ENCODE measurements at regions not wholly inside any gene's neighbourhood (a gene's known extent, or its start where the extent isn't known, plus 50 kb on each side); places are given as distances from the start of the nearest gene placed in this dataset.

DNA sequence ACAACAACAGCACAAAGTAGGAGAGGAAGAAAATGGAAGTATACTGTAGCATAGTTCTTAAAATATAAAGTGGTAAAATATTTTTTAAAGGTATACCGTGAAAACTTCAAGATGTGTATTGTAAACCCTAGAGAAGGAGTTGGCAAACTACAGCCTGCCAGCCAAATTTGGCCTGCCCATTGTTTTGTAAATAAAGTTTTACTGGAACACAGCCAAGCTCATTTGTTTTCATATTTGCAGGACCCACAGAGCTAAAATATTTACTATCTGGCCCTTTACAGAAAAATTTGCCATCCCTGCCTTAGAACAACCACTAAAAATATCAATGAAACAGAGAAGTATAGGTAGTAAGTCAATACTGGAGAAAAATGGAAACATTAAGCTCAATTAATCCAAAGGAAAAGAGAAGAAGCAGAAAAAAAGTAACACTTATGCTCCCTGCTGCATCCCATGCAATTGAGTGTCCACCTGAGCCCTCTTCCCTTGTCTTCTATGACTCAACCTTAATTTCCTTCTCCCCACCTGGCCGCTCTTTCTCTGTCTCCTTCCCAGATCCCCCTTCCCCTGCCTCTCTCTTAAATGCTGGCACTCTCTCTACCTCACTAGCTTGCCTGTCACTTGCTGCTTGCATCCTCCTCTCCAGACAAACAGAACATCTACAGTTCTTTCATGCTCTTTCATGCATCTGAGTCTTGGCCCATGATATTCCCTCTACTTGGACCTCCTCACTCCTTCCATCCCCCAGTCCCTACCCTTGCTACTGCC, 50.6 kb upstream of the FER start:
- CTCF ChIA-PET: interaction anchor here (1.0 to 1.4 kb wide), 2 partner anchors 10 to 13 kb away, joined by 3 read pairs; no protein-coding TSS in a partner anchor

DNA sequence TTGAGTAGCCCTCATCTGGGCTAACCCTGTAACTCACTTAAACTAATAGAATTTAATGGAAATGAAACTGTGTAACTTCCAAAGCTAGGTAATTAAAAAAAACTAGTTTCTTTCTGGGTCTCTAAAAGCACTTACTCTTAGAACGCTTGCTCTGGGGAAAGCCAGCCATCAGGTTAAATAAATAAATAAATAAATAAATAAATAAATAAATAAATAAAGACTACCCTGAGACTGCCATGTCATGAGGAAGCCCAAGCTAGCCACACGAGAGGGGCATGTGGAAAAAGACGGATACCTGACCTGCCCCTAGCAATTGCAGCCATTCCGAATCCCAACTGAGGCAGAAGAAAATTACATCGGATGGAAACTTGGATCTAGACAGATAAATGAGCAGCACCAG, 51.3 kb upstream of the FER start:
- Histone ChIP-seq H3K27me3 (ENCODE audit: control insufficient read depth in 1 of 2, insufficient read depth in 2 of 2, low read length in 2 of 2) (no peaks in the 10 kb centered on the region), H3K36me3 (ENCODE audit: insufficient read depth, low read length) (no peaks in the 10 kb centered on the region), H3K27ac (ENCODE audit: low read depth in 1 of 2, low read length in 2 of 2) (no peak overlapping the region), H3K4me3 (ENCODE audit: low read length) (no peak overlapping the region), H3K9me3 (ENCODE audit: control insufficient read depth in 1 of 2, insufficient read depth in 1 of 2, low read length in 2 of 2) (no peaks in the 10 kb centered on the region), H3K4me1 (ENCODE audit: insufficient read depth, low read length) (no peaks in the 10 kb centered on the region)
- intact Hi-C loops (cut with DNase I, micrococcal nuclease): no loop called here
- H3K9me3 Mint-ChIP-seq: no peaks in the 10 kb centered on the region
- POLR2A ChIA-PET: no interaction called here
- no peak overlapping the region for H3K4me3 Mint-ChIP-seq
- H3K4me1 Mint-ChIP-seq (ENCODE audit: low read depth): no peaks in the 10 kb centered on the region
- no peaks in the 10 kb centered on the region for H3K27me3 Mint-ChIP-seq
- TF ChIP-seq, protein P1, sequence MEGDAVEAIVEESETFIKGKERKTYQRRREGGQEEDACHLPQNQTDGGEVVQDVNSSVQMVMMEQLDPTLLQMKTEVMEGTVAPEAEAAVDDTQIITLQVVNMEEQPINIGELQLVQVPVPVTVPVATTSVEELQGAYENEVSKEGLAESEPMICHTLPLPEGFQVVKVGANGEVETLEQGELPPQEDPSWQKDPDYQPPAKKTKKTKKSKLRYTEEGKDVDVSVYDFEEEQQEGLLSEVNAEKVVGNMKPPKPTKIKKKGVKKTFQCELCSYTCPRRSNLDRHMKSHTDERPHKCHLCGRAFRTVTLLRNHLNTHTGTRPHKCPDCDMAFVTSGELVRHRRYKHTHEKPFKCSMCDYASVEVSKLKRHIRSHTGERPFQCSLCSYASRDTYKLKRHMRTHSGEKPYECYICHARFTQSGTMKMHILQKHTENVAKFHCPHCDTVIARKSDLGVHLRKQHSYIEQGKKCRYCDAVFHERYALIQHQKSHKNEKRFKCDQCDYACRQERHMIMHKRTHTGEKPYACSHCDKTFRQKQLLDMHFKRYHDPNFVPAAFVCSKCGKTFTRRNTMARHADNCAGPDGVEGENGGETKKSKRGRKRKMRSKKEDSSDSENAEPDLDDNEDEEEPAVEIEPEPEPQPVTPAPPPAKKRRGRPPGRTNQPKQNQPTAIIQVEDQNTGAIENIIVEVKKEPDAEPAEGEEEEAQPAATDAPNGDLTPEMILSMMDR (IDR thresholded peaks at IDR 0.05): no peak
- CTCF ChIA-PET: interaction anchor here (1.0 kb wide), 1 partner anchor 12 kb away, joined by 3 read pairs; no protein-coding TSS in a partner anchor
- ATAC-seq (ENCODE audit: poor library complexity) (no peak), DNase-seq (no peak)
- H3K36me3 Mint-ChIP-seq (ENCODE audit: low read depth): no peaks in the 10 kb centered on the region
- no peak overlapping the region for H3K27ac Mint-ChIP-seq

More for the DNA sequence above, 50.6 kb upstream of the FER start:
- Mint-ChIP-seq H3K36me3 (ENCODE audit: low read depth) (no peaks in the 10 kb centered on the region), H3K4me1 (ENCODE audit: low read depth) (no peaks in the 10 kb centered on the region), H3K27me3 (no peaks in the 10 kb centered on the region), H3K27ac (no peak overlapping the region), H3K4me3 (no peak overlapping the region), H3K9me3 (no peaks in the 10 kb centered on the region)
- H3K4me3 ChIP-seq (ENCODE audit: low read length): no peak overlapping the region
- H3K36me3 ChIP-seq (ENCODE audit: insufficient read depth, low read length): no peaks in the 10 kb centered on the region
- DNase-seq (no peak), ATAC-seq (ENCODE audit: poor library complexity) (no peak)
- TF ChIP-seq, protein P1 (IDR thresholded peaks at IDR 0.05): no peak
- H3K9me3 ChIP-seq (ENCODE audit: control insufficient read depth in 1 of 2, insufficient read depth in 1 of 2, low read length in 2 of 2): no peaks in the 10 kb centered on the region
- POLR2A ChIA-PET: no interaction called here
- intact Hi-C loops (cut with DNase I, micrococcal nuclease): no loop called here
- H3K27me3 ChIP-seq (ENCODE audit: control insufficient read depth in 1 of 2, insufficient read depth in 2 of 2, low read length in 2 of 2): no peaks in the 10 kb centered on the region
- no peaks in the 10 kb centered on the region for H3K4me1 ChIP-seq (ENCODE audit: insufficient read depth, low read length)
- no peak overlapping the region for H3K27ac ChIP-seq (ENCODE audit: low read depth in 1 of 2, low read length in 2 of 2)

DNA sequence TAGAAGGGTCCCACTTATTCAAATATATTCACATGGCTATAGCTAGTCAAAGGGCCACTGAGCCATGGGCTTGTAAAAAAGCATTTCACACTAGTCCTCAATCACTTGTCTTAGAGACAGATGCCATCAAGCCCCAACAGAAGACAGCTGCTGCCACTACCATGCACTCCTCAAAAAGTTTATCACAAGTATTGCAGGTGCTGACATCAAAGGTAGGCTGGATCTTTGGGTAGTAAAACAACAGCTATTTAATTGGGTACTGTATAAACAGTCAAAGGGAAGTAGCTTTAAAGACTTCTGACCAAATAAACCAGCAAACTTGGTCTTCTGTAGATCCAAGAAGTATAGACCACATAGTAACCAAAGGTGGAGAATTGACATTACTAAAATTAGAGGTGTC, 59.2 kb upstream of the FER start:
- no peaks in the 10 kb centered on the region for H3K36me3 ChIP-seq (ENCODE audit: insufficient read depth, low read length)
- peaks cover 7% of the 10 kb centered on the region for H3K27me3 Mint-ChIP-seq
- ATAC-seq (ENCODE audit: poor library complexity): no peak
- H3K4me3 ChIP-seq (ENCODE audit: low read length): no peak overlapping the region
- no peaks in the 10 kb centered on the region for H3K9me3 ChIP-seq (ENCODE audit: control insufficient read depth in 1 of 2, insufficient read depth in 1 of 2, low read length in 2 of 2)
- no peaks in the 10 kb centered on the region for H3K27me3 ChIP-seq (ENCODE audit: control insufficient read depth in 1 of 2, insufficient read depth in 2 of 2, low read length in 2 of 2)
- no peak overlapping the region for H3K4me3 Mint-ChIP-seq
- no peak overlapping the region for H3K27ac ChIP-seq (ENCODE audit: low read depth in 1 of 2, low read length in 2 of 2)
- H3K36me3 Mint-ChIP-seq (ENCODE audit: low read depth): no peaks in the 10 kb centered on the region
- H3K4me1 ChIP-seq (ENCODE audit: insufficient read depth, low read length): no peaks in the 10 kb centered on the region
- CTCF ChIA-PET: no interaction called here
- no peaks in the 10 kb centered on the region for H3K9me3 Mint-ChIP-seq
- DNase-seq: no peak
- H3K4me1 Mint-ChIP-seq (ENCODE audit: low read depth): no peaks in the 10 kb centered on the region
- TF ChIP-seq, protein P1 (IDR thresholded peaks at IDR 0.05): no peak
- intact Hi-C loops (cut with DNase I, micrococcal nuclease): no loop called here
- POLR2A ChIA-PET: no interaction called here
- H3K27ac Mint-ChIP-seq: no peak overlapping the region

Measured in CD4-positive, alpha-beta T cell (primary cell).